GM21723 (cell line): ENCODE measurements at regions not wholly inside any gene's neighbourhood (a gene's known extent, or its start where the extent isn't known, plus 50 kb on each side); places are given as distances from the start of the nearest gene placed in this dataset.
A peak's percentile ranks its signal among the peaks of the same experiment; 100 is the strongest.
"Not testable (repeated sequence)": the region's sequence is repeated elsewhere in the genome, so short reads cannot be mapped to it uniquely, and the experiment has no call there.

Experiments used
- ATAC-seq: cut with Tn5 transposase; IDR thresholded peaks from one replicate; pipeline ENCODE4 v1.9.1; 2021; ENCODE audit warnings: mild to moderate bottlenecking, moderate library complexity; ENCODE audit not compliant: unreplicated experiment

DNA sequence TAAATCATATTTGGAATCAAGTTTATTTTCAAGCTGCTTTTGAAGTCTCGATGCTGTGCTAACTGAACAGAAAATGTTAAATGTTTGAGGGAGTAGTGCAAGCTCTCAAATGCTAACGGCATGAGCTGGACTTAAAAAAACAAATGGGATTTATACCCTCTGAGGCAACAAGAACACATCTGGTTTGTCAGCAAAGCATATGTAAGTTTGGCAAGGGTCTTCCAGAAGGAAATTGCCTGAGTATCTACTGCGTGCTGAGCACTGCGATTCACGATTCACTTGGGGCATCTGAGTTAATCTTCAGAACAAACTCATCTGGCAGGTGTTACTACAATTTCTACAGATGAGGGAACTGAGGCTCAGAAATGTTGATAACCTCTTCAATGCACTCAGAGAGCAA is 98.4 kb upstream of the C9orf72 start:
- no peak for ATAC-seq

DNA sequence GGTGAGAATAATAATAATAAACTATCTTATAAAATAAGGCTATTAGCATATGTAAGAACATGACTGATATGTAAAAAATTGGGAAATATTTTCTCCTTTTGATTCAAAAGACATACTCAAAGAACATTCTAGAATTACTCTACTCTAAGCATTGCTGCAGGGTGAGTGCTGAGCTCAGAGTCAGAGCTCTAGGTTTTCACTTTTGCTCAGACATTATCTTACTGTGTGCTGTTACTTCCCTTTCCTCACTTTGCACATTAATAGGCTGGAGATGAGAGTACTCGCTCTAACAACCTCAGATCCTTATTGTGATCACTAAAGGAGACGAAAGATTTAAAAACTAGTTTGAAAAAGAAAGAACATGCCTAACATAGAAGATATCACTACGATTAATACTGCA is 99.4 kb upstream of the C9orf72 start:
- ATAC-seq: no peak

DNA sequence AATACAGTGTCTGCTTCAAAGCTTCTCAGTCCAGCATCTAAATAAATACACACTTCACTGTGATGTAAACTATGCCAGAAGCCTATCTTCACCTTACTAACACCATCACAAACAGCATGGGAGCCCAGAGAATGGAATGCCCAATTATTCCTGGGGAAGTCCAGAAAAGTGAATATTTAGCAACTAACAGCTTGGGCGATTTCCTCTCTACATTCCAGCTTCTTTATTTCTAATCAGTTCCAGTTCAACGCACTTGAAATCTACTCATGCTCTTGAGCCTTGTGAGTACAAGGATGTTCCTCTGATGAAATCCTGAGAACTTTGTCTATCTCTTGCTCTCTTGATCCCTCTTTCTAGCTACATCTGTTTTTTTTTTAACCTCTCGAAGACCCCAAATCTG is 100.4 kb upstream of the C9orf72 start:
- no peak for ATAC-seq

DNA sequence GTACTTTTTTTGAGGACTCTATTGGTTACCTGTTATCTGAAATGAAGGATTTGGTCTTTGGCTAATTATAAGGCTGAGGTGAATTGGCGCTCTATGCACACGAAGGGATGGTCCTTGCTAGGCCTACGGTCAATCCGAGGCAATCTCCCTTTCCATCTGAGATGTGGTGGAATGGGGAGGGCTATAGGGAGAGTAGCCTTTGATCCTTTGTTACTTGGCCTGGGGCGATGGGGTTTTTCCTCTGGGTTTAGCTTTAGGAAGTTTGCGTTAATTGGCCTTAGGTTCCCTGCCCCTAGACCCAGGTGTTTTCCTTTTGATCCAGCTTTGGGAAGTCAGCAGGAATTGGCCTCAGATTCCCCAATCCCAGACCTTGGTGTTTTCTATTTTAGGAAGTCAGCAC is 102.1 kb upstream of the C9orf72 start:
- no peak for ATAC-seq

DNA sequence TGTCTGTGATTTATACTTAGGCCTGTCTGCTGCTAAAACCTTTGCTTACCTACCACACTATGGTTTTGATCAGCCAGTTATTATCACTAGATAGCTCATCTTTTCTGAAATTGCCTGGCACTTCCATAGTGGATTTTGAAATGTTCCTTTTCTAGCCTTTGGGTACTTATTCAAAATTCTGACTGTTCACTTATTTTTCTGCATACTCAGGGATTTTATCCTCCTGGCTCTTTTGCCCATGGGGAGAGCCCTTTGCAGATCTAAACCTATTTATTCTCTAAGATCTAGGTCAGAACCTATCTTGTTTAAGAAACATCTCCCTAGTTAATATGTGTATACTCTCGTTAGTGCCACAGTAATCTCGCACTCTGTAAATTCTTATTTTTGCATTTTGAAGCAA is 103.5 kb upstream of the C9orf72 start:
- no peak for ATAC-seq

DNA sequence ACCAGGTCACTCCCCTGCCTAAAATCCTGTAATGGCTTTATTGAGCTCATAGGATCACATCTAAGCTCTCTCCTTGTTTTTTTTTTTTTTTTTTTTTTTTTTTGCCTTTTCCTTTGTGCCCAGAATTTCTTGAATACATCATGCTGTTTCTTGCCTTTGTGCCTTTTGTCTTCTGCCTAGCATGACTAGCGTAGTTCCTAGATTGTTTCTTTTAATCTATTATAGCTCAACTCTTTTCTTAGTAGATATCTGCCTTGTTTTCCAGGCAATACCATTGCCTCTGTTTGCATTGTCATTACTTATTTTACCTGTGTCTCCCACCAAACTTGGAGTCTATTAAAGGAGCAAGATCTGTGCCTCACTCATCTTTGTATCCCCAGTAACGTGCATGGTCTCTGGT is 106.1 kb upstream of the C9orf72 start:
- ATAC-seq: no peak

DNA sequence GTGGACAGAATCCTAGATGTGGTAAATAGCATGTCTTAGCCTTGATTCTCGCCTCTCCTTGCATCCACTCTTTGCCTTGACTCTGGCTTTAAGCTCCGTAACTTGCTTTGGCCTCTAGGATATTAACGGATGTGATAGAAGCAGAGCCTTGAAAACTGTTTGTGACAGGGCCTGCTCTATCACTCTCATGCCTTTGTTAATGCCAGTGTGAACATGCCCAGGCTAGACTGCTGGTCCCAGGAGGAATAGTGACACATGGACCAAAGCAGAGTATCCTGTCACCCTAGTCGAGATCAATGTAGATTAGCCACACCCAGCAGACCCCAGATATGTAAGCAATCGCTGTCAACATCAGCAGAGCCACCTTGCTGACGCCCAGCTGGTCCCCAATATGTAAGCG is 109.9 kb upstream of the C9orf72 start:
- ATAC-seq: no peak

DNA sequence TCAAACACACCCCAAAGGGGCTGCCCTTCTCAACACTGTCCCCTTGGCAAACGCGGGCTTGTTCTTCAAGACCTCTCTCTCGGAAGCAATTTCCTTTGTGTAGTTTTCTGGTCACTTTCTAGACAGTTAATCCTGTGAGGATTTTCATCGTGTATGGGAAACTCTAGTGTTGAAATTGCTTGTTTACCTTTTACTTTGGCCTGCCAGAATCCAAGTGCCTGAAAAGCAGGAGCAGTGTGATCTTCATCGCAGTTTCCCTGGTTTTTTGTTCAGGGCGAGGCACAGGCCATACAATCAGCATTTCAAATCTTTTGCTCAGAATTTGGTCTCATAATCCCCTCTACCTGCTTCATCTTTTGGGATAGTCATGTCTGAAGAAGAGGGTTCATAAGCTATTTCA is 115.7 kb upstream of the C9orf72 start:
- no peak for ATAC-seq

DNA sequence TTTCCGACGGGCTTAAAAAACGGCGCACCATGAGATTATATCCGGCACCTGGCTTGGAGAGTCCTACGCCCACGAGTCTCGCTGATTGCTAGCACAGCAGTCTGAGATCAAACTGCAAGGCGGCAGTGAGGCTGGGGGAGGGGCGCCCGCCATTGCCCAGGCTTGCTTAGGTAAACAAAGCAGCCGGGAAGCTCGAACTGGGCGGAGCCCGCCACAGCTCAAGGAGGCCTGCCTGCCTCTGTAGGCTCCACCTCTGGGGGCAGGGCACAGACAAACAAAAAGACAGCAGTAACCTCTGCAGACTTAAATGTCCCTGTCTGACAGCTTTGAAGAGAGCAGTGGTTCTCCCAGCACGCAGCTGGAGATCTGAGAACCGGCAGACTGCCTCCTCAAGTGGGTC is 117.5 kb upstream of the C9orf72 start:
- not testable (repeated sequence) for ATAC-seq

DNA sequence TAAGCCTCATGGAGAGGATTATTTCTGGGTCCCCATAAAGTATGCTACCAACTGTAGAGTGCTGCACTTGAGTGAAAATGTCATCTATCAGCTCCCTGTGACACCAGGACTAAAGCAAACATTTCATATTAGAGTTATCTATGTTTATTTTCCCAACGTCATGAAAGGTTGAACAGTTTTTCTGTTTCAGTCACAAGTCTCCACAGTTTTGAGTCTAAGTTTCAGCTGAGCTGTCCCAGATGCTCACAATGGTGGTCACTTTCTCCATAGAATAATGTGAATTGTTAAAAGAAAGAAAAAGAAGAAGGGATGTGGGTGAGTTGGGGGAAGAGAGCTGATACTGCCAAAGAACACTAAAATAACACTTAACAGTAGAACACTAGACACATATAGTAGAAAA is 126.3 kb upstream of the C9orf72 start:
- no peak for ATAC-seq

DNA sequence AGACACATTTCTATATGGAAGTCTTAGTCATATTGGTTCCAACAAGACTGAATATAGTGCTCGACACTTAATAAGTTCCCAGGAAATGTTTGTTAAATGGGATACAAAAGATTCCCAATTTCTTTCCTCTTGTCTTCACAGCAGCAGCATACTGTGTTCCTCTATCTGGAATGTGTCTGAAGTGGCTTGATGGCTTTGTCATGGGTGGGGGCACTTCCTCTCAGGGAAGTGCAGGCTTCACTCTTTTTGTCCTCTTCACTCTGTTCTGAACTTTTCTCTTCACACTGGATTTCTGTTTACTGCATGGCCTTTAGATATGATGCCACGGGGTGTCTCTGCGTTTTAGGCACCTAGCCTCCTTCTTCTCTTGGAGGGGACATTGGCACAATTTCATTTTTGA is 127.7 kb upstream of the C9orf72 start:
- ATAC-seq: no peak

DNA sequence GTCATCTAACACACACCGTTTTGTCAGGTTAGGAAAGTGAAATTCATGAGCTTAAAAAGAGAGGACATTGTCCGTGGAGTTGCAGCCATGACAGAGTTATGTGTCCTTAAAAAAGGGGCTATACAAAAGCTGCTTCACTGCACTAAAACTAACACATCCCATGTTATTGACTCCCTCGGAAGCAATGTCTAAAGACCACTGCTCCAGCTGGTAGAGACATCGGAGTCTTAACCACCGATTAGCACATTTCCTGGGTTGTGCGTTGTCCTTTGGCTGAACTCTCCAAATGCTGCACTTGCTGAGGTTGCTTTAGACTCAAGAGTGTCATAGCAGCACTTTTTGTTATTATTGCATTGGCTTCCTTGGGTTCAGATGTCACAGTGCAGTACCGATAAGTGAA is 128.3 kb upstream of the C9orf72 start:
- no peak for ATAC-seq

DNA sequence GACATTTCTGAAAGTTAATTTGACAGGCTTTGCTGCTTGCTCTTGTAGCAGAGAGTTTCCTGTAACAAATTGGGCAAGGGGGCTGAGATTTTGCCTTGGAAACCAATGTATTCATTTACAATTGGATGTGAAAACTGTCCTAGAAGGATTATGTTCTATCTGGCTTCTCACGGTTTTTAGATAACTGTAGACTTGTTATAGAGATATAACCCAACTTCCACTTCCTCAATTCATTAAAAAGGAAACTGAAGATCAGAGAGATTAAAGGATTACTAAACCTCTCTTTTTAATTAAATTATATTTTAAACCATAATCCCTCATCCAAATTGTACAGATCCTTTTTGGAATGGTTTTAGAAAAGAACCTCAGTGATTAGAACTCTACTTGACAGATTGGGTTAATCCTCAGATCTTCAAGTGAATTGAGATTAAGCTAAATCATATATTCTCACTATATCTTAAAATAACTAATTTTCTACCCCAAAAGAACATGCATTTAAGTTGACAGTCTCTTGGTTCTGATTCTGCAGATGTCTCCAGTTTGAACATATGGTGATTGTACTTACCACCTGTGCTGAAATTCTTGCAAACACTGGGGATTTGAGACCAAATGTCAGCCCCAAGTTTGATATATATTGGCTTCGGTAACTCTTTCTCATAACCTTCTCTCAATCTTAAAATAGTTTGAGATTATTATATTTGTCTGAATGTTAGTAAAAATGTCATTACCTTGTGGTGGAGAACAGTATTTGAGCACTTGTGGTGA is 130.1 kb upstream of the C9orf72 start:
- no peak for ATAC-seq

DNA sequence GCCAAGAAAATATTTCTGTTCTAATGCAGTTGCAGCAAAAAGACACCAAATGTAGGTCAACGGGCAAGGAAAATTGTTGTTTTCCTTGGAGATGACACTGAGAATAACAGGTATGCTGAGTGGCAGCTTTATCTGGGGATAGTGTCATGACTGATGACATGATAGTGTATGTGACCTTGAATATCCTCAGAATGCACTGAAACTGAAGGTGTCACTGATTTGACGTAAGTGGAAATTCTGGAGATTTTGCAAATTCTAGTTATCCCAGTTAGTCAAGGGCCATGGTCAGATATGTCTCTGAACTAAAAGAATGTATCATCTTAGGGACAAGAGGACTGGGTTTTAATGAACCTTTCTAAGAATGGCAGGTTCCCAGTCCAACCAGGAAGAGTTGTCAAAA is 138.0 kb upstream of the C9orf72 start:
- ATAC-seq: no peak

DNA sequence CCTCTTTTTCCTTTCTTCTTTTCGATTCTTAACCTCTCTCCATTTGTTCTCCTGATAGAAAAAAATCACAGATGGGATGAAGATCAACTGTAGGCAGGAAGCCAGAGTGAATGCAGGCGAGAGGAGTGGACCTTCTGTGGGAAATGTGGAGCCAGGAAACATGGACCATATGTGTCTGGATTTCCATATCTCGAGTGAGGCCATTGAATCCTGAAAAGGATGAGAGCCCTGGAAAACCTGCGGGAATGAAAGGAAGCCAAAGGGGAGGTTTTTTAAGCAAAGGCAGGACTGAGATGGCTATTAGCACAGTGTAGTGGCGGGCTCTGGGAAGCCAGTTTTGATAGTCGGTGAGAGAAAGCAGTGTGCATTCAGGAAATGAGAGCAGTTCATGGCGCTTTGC is 139.5 kb upstream of the C9orf72 start:
- no peak for ATAC-seq

DNA sequence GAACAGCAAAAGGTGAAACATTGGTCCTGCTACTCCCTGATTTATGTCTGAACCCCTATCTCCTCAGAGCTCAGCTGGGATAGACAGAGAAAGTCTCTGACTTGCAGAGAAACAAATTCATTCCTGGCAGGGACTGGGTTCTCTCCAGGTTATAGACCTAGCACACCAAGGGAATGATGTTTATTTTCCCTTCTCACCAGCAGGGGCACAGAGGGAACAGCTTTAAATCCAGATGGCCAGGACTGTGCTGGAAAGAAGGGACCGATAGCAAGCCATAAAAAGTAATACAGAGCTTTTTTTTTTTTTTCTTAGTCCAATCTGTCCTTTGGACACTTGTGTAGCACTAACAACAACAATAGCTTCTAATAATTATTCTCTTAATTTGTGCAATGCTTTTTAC is 141.1 kb upstream of the C9orf72 start:
- no peak for ATAC-seq

DNA sequence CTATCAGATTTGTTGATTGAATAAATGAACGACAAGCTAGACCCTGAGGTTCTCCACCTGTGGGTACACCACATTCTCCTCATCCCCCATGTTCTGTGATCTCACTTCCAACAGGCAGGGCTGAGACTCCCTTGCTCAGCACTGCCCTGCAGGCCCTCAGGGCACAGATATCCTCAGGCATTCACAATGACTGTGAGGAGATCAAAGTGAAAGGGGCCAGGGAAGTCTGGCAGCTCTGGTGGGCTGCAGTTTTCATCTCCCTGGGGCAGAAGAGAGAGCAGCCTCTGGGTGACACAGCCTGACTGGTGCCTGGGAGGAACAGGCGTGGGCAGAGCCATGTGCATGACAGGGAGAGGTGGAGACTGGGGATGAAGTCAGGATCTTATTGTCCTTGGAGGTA is 142.4 kb upstream of the C9orf72 start:
- ATAC-seq: no peak

DNA sequence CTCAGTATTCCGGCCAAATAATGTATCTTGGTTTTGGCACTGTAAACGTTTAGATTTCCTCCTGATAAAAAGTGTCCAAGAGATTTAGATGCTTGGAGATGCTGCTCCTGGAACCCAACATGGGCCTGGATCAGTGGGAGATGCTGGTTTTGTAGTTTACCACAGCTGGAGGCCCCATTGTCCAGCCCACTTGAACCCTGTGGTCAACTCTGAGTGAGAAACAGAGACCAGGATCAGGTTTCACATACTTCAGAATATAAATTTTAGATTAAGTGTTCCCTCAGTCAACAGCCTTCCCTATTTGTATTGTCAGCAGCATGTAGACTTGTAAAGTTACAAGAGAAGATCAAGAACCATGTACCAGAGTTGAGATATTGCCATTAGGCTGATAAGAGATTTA is 144.7 kb upstream of the C9orf72 start:
- ATAC-seq: no peak

DNA sequence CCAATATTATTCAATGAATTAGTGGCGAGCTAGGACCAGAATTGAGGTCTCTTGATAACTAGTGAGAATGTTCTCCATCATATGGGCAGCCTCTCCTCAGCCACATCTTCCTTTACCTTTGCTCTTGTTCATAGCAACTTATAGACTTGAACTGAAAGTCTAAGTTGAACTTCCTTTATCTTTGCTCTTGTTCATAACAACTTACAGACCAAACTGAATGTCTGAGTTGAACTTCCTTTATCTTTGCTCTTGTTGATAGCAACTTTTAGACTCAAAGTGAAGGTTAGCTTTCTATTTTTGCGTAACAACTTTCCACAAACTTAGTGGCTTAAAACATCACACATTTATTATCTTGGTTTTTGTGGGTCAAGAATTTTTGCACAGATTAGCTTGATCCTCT is 146.4 kb upstream of the C9orf72 start:
- no peak for ATAC-seq

DNA sequence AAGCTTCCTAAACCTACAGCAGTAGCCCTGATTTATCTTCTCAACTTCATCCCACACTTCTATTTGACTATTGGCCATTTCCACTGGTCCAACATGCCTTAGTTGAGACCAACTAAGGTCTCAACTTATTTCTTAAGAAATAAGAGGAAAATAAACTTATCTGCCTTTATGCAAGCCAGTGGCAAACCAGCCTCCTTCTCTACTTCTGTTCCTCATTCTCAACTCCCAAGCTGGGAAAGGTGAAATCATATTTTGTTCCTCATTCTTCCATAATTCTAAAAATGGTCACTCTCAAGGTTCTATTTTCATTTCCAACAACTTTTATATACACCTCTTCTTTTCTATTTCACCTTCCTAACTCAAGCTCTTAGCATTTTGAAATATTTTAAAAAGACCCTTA is 149.6 kb upstream of the C9orf72 start:
- ATAC-seq: no peak

DNA sequence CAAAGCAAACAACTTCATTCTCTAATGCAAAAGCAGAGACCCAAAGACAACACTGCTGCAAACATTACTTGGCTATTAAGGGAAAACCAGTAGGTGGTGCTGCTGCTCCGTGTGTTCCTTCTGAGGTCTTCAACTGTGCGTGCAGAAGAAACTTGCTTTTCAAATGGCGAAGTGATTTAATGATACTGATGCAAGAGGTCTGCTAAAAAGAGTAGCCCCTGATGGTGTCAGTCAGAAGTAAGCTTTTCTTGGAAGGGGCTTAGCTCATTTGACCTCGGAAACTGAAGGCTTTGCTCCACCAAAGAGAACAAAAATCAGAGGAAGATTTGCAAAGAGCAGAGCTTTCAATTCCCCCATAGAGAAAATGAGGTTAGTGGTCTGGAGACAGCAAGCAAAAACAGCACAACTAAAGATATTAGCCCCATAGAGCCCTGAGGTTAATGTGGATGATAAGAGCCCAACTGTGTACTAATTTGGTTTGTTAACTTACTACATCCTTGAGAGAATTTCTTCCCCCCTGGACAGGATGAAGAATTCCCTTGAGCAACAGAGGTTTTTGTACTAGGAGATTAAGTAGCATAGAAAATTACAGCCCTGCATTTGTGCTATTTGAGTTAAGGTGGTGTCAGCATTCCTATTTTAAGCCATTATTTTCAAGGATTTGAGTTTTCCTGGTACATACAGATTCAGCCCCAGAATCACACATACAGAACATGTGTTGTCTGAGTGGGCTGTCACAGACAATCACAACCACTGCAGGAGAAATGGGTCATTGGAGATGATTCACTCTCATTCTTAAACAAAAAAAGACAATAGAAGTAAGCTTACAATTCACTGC is 153.2 kb upstream of the C9orf72 start:
- peak; percentile 94 for ATAC-seq

DNA sequence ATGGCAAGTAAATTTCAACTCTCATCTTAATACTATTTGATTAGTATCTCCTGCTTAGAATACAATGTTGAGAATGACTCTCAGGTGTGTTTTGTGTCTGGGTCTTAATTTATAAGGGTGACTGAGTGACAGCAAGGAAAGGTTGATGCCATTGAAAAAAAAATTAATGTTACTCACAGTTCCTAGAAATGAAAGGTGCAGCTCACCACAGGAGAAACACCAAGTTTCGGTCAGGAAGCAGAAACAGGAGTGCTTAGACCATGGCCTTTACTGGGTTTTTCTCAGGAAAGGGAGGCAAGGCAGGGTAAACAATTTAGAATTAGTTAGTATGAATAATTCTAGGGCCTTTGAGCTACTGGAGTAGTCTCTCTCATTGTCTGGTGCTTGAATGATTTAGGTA is 159.2 kb upstream of the C9orf72 start:
- ATAC-seq: no peak

DNA sequence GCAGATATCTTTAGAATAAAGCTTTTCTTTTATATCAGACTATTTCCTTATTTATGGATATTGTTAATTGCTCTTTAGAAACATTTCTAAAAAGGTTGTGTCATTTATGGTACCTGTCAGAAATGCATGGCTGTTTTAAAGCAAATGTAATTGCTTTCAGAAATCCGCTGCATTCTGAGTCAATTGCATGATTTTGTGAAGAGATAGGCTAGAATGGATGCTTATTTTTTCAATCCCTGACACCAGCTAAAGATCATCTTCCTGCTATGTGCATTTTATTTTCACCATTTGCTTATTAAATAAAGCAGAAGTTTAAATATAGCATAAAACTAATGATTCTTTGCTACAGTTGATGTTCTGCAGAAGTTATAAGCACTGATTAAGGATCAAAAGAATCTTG is 170.2 kb upstream of the C9orf72 start:
- ATAC-seq: no peak
